VCaP (cell line): ENCODE measurements at regions not wholly inside any gene's neighbourhood (a gene's known extent, or its start where the extent isn't known, plus 50 kb on each side); places are given as distances from the start of the nearest gene placed in this dataset.
"Not testable (repeated sequence)": the region's sequence is repeated elsewhere in the genome, so short reads cannot be mapped to it uniquely, and the experiment has no call there.

Experiments used
- H3K27ac ChIP-seq: fragments of 450-650 bp; 2 replicates; pipeline ENCODE4 v1.5.1; 2017
- TF ChIP-seq, protein P1 (sequence below): fragments of 450-650 bp; conservative IDR thresholded peaks from 2 replicates; pipeline ENCODE4 v1.5.1; 2017; ENCODE audit warnings: mild to moderate bottlenecking, moderate library complexity

- H3K27ac ChIP-seq = no peak overlapping the region
- TF ChIP-seq, protein P1, sequence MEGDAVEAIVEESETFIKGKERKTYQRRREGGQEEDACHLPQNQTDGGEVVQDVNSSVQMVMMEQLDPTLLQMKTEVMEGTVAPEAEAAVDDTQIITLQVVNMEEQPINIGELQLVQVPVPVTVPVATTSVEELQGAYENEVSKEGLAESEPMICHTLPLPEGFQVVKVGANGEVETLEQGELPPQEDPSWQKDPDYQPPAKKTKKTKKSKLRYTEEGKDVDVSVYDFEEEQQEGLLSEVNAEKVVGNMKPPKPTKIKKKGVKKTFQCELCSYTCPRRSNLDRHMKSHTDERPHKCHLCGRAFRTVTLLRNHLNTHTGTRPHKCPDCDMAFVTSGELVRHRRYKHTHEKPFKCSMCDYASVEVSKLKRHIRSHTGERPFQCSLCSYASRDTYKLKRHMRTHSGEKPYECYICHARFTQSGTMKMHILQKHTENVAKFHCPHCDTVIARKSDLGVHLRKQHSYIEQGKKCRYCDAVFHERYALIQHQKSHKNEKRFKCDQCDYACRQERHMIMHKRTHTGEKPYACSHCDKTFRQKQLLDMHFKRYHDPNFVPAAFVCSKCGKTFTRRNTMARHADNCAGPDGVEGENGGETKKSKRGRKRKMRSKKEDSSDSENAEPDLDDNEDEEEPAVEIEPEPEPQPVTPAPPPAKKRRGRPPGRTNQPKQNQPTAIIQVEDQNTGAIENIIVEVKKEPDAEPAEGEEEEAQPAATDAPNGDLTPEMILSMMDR = no peak
Measured at GRCh38 chr16:5188318-5188988, 90.9 kb upstream of the EEF2KMT start.

DNA sequence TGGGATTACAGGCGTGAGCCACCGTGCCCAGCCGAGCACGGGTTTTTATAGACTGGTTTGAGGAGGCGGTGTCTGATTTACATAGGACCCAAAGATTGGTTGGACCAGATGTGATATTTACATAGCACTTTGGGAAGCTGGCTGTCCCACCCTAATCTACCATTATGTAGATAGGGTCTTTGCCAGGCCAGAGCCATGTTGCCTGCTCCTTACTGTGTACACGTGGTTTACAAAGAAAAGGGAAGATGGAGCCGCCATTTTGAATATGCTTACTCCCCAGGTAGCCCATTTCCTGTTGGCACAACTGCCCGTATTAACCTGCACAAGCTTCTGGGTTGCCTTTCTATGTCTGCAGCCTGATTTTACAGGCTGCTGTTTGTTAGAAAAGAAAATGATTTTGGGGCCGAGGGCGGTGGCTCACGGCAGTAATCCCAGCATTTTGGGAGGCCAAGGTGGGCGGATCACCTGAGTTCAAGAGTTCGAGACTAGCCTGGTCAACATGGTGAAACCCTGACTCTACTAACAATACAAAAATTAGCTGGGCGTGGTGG is 89.9 kb upstream of the EEF2KMT start:
- no peak overlapping the region for H3K27ac ChIP-seq
- TF ChIP-seq, protein P1 = no peak

DNA sequence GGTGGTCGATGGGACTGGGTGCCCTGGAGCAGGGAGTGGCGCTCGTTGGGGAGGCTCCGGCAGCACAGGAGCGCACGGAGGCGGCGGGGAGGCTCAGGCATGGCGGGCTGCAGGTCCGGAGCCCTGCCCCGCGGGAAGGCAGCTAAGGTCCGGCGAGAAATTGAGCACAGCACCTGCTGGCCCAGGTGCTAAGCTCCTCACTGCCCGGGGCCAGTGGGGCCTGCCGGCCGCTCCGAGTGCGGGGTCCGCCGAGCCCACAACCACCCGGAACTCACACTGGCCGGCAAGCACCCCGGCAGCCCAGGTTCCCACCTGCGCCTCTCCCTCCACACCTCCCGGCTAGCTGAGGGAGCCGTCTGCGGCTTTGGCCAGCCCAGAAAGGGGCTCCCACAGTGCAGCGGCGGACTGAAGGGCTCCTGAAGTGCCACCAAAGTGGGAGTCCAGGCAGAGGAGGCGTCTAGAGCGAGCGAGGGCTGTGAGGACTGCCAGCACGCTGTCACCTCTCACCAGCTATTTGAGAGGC is 88.8 kb upstream of the EEF2KMT start:
- no peak overlapping the region for H3K27ac ChIP-seq
- TF ChIP-seq, protein P1 = no peak

- no peak overlapping the region for H3K27ac ChIP-seq
- TF ChIP-seq, protein P1 = no peak
Measured at GRCh38 chr16:5176505-5176904, 78.9 kb upstream of the EEF2KMT start.

- no peak overlapping the region for H3K27ac ChIP-seq
- TF ChIP-seq, protein P1 = no peak
Measured at GRCh38 chr16:5175266-5175665, 77.7 kb upstream of the EEF2KMT start.

- H3K27ac ChIP-seq = no peak overlapping the region
- TF ChIP-seq, protein P1 = no peak
Measured at GRCh38 chr16:5166486-5166885, 68.9 kb upstream of the EEF2KMT start.

DNA sequence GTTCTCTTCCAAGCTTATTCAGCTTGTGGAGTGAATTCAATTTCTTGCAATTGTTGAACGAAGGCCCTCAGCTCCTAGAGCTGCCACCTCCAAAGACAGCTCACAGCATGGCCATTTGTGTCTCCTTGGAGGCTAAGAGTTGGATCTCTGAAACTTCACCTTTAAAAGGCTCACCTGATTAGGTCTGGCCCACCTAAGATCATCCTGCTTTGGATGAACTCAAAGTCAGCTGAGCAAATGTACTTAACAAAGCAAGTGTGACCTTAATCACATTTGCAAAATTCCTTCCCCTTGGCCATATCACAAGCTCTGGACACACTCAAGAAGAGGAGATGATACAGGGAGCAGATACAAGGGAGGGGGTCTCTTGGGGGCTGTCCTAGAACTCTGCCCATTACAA is 67.8 kb upstream of the EEF2KMT start:
- H3K27ac ChIP-seq = not testable (repeated sequence)

DNA sequence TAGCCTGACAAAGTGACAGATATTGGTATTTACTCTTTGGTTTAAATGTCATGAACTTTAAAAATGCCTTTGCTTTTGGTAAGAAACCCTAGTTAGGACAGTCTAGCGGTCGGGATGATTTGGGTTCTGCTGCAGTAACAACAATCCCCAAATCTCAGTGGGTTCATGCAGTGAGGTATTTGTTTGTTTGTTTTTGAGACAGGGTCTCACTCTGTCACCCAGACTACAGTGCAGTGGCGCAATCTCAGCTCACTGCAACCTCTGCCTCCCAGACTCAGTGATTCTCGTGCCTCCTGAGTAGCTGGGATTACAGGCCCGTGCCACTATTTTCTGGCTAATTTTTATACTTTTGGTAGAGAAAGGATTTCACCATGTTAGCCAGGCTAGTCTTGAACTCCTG is 65.2 kb upstream of the EEF2KMT start:
- not testable (repeated sequence) for H3K27ac ChIP-seq

GRCh38 chr16:5161888-5162287 is 64.3 kb upstream of the EEF2KMT start:
- H3K27ac ChIP-seq = not testable (repeated sequence)

- H3K27ac ChIP-seq = not testable (repeated sequence)
Measured at GRCh38 chr16:5160010-5160409, 62.4 kb upstream of the EEF2KMT start.

- not testable (repeated sequence) for H3K27ac ChIP-seq
Measured at GRCh38 chr16:5159537-5159936, 61.9 kb upstream of the EEF2KMT start.
